PC-3 (cell line): ENCODE measurements at regions not wholly inside any gene's neighbourhood (a gene's known extent, or its start where the extent isn't known, plus 50 kb on each side); places are given as distances from the start of the nearest gene placed in this dataset.

Source experiments
- CTCF ChIP-seq: fragments of 300-600 bp; sonication (generic); conservative IDR thresholded peaks from 2 replicates; pipeline ENCODE4 v1.5.1; 2017; ENCODE audit warnings: antibody characterized with exemption, low read depth, mild to moderate bottlenecking, low read length
- EZH2 ChIP-seq: fragments of 300-600 bp; sonication (generic); IDR thresholded peaks from one replicate; pipeline ENCODE4 v1.6.1; 2017; ENCODE audit warnings: antibody characterized with exemption, mild to moderate bottlenecking, low read length; ENCODE audit not compliant: unreplicated experiment

GRCh38 chr2:79373358-79374130, 139.3 kb upstream of the CTNNA2 start:
- TF ChIP-seq EZH2: no peak
- no peak for TF ChIP-seq CTCF
